Mammary epithelial cell (primary cell): ENCODE measurements at regions not wholly inside any gene's neighbourhood (a gene's known extent, or its start where the extent isn't known, plus 50 kb on each side); places are given as distances from the start of the nearest gene placed in this dataset.
"Not testable (repeated sequence)": the region's sequence is repeated elsewhere in the genome, so short reads cannot be mapped to it uniquely, and the experiment has no call there.

Experiments used
- CTCF ChIP-seq, 2 donors: IDR thresholded peaks in 1 of 2; conservative IDR thresholded peaks in 1 of 2; 2 replicates each; pipeline ENCODE4 v1.5.1; 2011 to 2012; ENCODE audit warnings: inconsistent platforms in 2 of 2, low read length in 2 of 2, mild to moderate bottlenecking in 2 of 2, control low read depth in 1 of 2, low read depth in 1 of 2; ENCODE audit not compliant: insufficient read depth in 1 of 2; ENCODE audit errors: extremely low read depth in 1 of 2
- EZH2 ChIP-seq: IDR thresholded peaks from 2 replicates; pipeline ENCODE4 v1.6.1; 2012; ENCODE audit warnings: low read length, inconsistent platforms, borderline replicate concordance

- not testable (repeated sequence) for TF ChIP-seq CTCF (conservative IDR thresholded peaks at IDR 0.05 in 1 of 2, IDR thresholded peaks at IDR 0.05 in 1 of 2; ENCODE audit: extremely low read depth in 1 of 2, insufficient read depth in 1 of 2, low read depth in 1 of 2, low read length in 2 of 2); EZH2
Measured at GRCh38 chr4:42288876-42289275, 108.4 kb upstream of the SHISA3 start.
